OCI-LY3 (cell line): ENCODE measurements at regions not wholly inside any gene's neighbourhood (a gene's known extent, or its start where the extent isn't known, plus 50 kb on each side); places are given as distances from the start of the nearest gene placed in this dataset.
"Not testable (repeated sequence)": the region's sequence is repeated elsewhere in the genome, so short reads cannot be mapped to it uniquely, and the experiment has no call there.

ENCODE experiments used
- H2AFZ ChIP-seq: fragments of 200-600, 300-600 bp; shearing (Covaris generic); 2 replicates; pipeline ENCODE4 v1.6.0; 2014; ENCODE audit warnings: antibody characterized with exemption, low read depth, low read length
- H3K27ac ChIP-seq: fragments of 200-600, 300-600 bp; sonication (generic); 2 replicates; pipeline ENCODE4 v1.5.1; 2014; ENCODE audit warnings: mild to moderate bottlenecking, low read length, moderate library complexity, mixed read lengths
- H3K27me3 ChIP-seq: fragments of 200-600, 300-600 bp; sonication (generic); 2 replicates; pipeline ENCODE4 v1.6.1; 2014; ENCODE audit warnings: low read depth, low read length, mixed read lengths
- H3K36me3 ChIP-seq: fragments of 200-600, 300-600 bp; sonication (generic); replicated peaks from 2 replicates; pipeline ENCODE3; 2014; ENCODE audit warnings: low read depth, low read length, mixed read lengths
- H3K4me1 ChIP-seq: fragments of 300-600, 200-600 bp; sonication (generic); 2 replicates; pipeline ENCODE4 v1.6.1; 2014; ENCODE audit warnings: low read length, mixed read lengths
- H3K4me2 ChIP-seq: fragments of 200-600, 300-600 bp; sonication (generic); 2 replicates; pipeline ENCODE4 v1.6.1; 2014; ENCODE audit warnings: low read length, mixed read lengths
- H3K4me3 ChIP-seq: fragments of 300-600, 200-600 bp; sonication (generic); 2 replicates; pipeline ENCODE4 v1.5.1; 2014; ENCODE audit warnings: antibody characterized with exemption, mild to moderate bottlenecking, low read length, moderate library complexity
- H3K79me2 ChIP-seq: fragments of 300-600, 200-600 bp; shearing (Covaris generic); 2 replicates; pipeline ENCODE4 v1.6.1; 2014; ENCODE audit warnings: mild to moderate bottlenecking, low read length, mixed read lengths
- H3K9ac ChIP-seq: fragments of 300-600, 200-600 bp; shearing (Covaris generic); 2 replicates; pipeline ENCODE4 v1.6.0; 2014; ENCODE audit warnings: mild to moderate bottlenecking, low read length, moderate library complexity
- H3K9me3 ChIP-seq: fragments of 200-600, 300-600 bp; shearing (Covaris generic); 2 replicates; pipeline ENCODE4 v1.6.1; 2014; ENCODE audit warnings: low read length, mixed read lengths; ENCODE audit not compliant: insufficient read depth
- H4K20me1 ChIP-seq: fragments of 200-600, 300-600 bp; sonication (generic); 2 replicates; pipeline ENCODE4 v1.6.1; 2016; ENCODE audit warnings: low read length, mixed read lengths; ENCODE audit not compliant: insufficient read depth
- CTCF ChIP-seq: fragments of 200-600, 300-600 bp; sonication (generic); IDR thresholded peaks from 2 replicates; pipeline ENCODE4 v1.5.1; 2014; ENCODE audit warnings: antibody characterized with exemption, low read length, low read depth
- EZH2phosphoT487 ChIP-seq: fragments of 200-600 bp; shearing (Covaris generic); IDR thresholded peaks from 2 replicates; pipeline ENCODE4 v1.6.1; 2018; ENCODE audit warnings: antibody characterized with exemption, mixed run types, low read depth

- H3K27ac ChIP-seq: no peak overlapping the region
- H3K79me2 ChIP-seq: no peaks in the 10 kb centered on the region
- no peaks in the 10 kb centered on the region for H3K36me3 ChIP-seq
- H4K20me1 ChIP-seq: no peaks in the 10 kb centered on the region
- H3K4me1 ChIP-seq: no peaks in the 10 kb centered on the region
- H3K4me3 ChIP-seq: no peak overlapping the region
- no peak for TF ChIP-seq EZH2phosphoT487
- TF ChIP-seq CTCF: no peak
- no peak overlapping the region for H3K9ac ChIP-seq
- H2AFZ ChIP-seq: no peak overlapping the region
- no peaks in the 10 kb centered on the region for H3K27me3 ChIP-seq
- H3K9me3 ChIP-seq: no peaks in the 10 kb centered on the region
- no peak overlapping the region for H3K4me2 ChIP-seq
Measured at GRCh38 chr2:234793212-234793785, 158.5 kb upstream of the SH3BP4 start.

GRCh38 chr2:234792621-234793022, 159.2 kb upstream of the SH3BP4 start:
- H3K4me2 ChIP-seq: no peak overlapping the region
- H3K9me3 ChIP-seq: no peaks in the 10 kb centered on the region
- no peaks in the 10 kb centered on the region for H4K20me1 ChIP-seq
- H3K9ac ChIP-seq: no peak overlapping the region
- no peak overlapping the region for H3K27ac ChIP-seq
- H3K36me3 ChIP-seq: no peaks in the 10 kb centered on the region
- no peak overlapping the region for H2AFZ ChIP-seq
- H3K4me1 ChIP-seq: no peaks in the 10 kb centered on the region
- H3K4me3 ChIP-seq: no peak overlapping the region
- no peaks in the 10 kb centered on the region for H3K79me2 ChIP-seq
- no peaks in the 10 kb centered on the region for H3K27me3 ChIP-seq
- TF ChIP-seq EZH2phosphoT487 (no peak), CTCF (no peak)

- H3K27ac ChIP-seq, H3K4me2 ChIP-seq, H3K36me3 ChIP-seq, H2AFZ ChIP-seq, H4K20me1 ChIP-seq, H3K9ac ChIP-seq, H3K79me2 ChIP-seq, H3K9me3 ChIP-seq, H3K4me1 ChIP-seq, H3K4me3 ChIP-seq, H3K27me3 ChIP-seq: not testable (repeated sequence)
Measured at GRCh38 chr2:234792096-234792495, 159.7 kb upstream of the SH3BP4 start.

- Histone ChIP-seq H3K4me3 (no peak overlapping the region), H3K9me3 (no peaks in the 10 kb centered on the region), H3K4me1 (no peaks in the 10 kb centered on the region), H3K9ac (no peak overlapping the region), H4K20me1 (no peaks in the 10 kb centered on the region), H3K79me2 (no peaks in the 10 kb centered on the region), H2AFZ (no peak overlapping the region), H3K27me3 (no peaks in the 10 kb centered on the region), H3K27ac (no peak overlapping the region), H3K36me3 (no peaks in the 10 kb centered on the region), H3K4me2 (no peak overlapping the region)
- TF ChIP-seq EZH2phosphoT487 (no peak), CTCF (no peak)
Measured at GRCh38 chr2:234790380-234790779, 161.4 kb upstream of the SH3BP4 start.
